Smooth muscle cell (in vitro differentiated cells): ENCODE measurements at regions not wholly inside any gene's neighbourhood (a gene's known extent, or its start where the extent isn't known, plus 50 kb on each side); places are given as distances from the start of the nearest gene placed in this dataset.

ENCODE experiments used
- DNase-seq: peaks from one replicate; lab custom pipeline; 2025; ENCODE audit not compliant: unreplicated experiment; lab: John Stamatoyannopoulos, UW
- H2AFZ ChIP-seq: fragments of 200-600 bp; sonication (generic); 2 replicates; pipeline ENCODE4 v1.6.0; 2016; ENCODE audit warnings: antibody characterized with exemption, low read depth, mild to moderate bottlenecking
- H3F3A ChIP-seq: fragments of 200-600 bp; sonication (generic); 2 replicates; pipeline ENCODE4 v1.6.0; 2017; ENCODE audit warnings: antibody characterized with exemption, low read depth
- H3K27ac ChIP-seq: fragments of 200-600 bp; sonication (generic); 2 replicates; pipeline ENCODE4 v1.5.1; 2016; ENCODE audit warnings: low read depth, mild to moderate bottlenecking
- H3K27me3 ChIP-seq: fragments of 200-600 bp; sonication (generic); 2 replicates; pipeline ENCODE4 v1.6.1; 2016; ENCODE audit warnings: low read depth, mild to moderate bottlenecking
- H3K36me3 ChIP-seq: fragments of 200-600 bp; sonication (generic); 2 replicates; pipeline ENCODE4 v1.5.1; 2016; ENCODE audit warnings: low read depth
- H3K4me1 ChIP-seq: fragments of 200-600 bp; sonication (generic); 2 replicates; pipeline ENCODE4 v1.5.1; 2016; ENCODE audit warnings: low read depth
- H3K4me2 ChIP-seq: fragments of 200-600 bp; sonication (generic); 2 replicates; pipeline ENCODE4 v1.6.0; 2016; ENCODE audit warnings: mild to moderate bottlenecking
- H3K4me3 ChIP-seq: fragments of 200-600 bp; sonication (generic); 2 replicates; pipeline ENCODE4 v1.5.1; 2016; ENCODE audit warnings: mild to moderate bottlenecking
- H3K79me2 ChIP-seq: fragments of 200-600 bp; sonication (generic); 2 replicates; pipeline ENCODE4 v1.6.0; 2016; ENCODE audit warnings: low read depth, mild to moderate bottlenecking
- H3K9ac ChIP-seq: fragments of 200-600 bp; sonication (generic); 2 replicates; pipeline ENCODE4 v1.6.0; 2016; ENCODE audit warnings: low read depth
- H3K9me3 ChIP-seq: fragments of 200-600 bp; sonication (generic); replicated peaks from 2 replicates; pipeline ENCODE4 v1.5.1; 2016; ENCODE audit warnings: low read depth
- H4K20me1 ChIP-seq: fragments of 200-600 bp; sonication (generic); 2 replicates; pipeline ENCODE4 v1.6.0; 2016; ENCODE audit warnings: low read depth
- WGBS: methylation state at CpG from one replicate; pipeline ENCODE4 v1.1.7; 2016; ENCODE audit warnings: low lambda C conversion rate; 5-methylcytosine and 5-hydroxymethylcytosine counted together
- TF ChIP-seq, protein P1 (sequence below): fragments of 200-600 bp; sonication (generic); IDR thresholded peaks from 2 replicates; pipeline ENCODE4 v1.5.1; 2017; ENCODE audit warnings: borderline replicate concordance, mild to moderate bottlenecking, antibody characterized with exemption; ENCODE audit not compliant: insufficient read depth, poor library complexity, severe bottlenecking

DNA sequence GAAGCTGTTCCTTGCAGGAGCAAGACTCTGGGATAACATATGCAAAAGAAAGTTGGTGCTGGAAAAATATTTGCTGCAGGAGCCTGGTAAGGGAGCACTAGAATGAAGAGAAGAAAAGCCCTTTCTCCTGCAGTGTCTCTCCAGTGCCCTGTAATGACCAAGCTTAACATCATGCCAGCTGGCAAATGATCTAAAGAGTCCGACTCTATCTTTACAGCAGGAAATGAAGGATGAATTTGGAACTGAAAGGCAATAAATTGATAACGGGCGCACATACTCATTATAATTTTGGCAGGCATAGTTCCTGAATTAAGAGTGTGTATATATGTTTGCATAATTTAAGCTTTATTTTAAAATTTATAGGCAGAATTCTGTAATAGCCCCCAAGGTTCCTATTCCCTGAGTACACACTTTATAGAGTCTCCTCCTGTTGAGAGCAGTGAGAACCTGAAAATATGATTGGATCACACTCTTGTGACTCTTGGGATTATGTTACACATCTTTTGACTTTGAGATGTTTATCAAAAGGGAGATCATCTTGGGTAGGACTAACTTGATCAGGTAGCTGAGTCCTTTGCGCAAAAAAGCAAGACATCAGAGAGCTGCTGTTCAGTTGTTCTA is 299.0 kb upstream of the MBL2 start:
- no peaks in the 10 kb centered on the region for H3K9me3 ChIP-seq
- DNase-seq: no peak
- H3K4me2 ChIP-seq: no peak overlapping the region
- no peaks in the 10 kb centered on the region for H4K20me1 ChIP-seq
- TF ChIP-seq, protein P1, sequence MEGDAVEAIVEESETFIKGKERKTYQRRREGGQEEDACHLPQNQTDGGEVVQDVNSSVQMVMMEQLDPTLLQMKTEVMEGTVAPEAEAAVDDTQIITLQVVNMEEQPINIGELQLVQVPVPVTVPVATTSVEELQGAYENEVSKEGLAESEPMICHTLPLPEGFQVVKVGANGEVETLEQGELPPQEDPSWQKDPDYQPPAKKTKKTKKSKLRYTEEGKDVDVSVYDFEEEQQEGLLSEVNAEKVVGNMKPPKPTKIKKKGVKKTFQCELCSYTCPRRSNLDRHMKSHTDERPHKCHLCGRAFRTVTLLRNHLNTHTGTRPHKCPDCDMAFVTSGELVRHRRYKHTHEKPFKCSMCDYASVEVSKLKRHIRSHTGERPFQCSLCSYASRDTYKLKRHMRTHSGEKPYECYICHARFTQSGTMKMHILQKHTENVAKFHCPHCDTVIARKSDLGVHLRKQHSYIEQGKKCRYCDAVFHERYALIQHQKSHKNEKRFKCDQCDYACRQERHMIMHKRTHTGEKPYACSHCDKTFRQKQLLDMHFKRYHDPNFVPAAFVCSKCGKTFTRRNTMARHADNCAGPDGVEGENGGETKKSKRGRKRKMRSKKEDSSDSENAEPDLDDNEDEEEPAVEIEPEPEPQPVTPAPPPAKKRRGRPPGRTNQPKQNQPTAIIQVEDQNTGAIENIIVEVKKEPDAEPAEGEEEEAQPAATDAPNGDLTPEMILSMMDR: no peak
- H3K4me3 ChIP-seq: no peak overlapping the region
- H3K27ac ChIP-seq: no peak overlapping the region
- no peaks in the 10 kb centered on the region for H3K27me3 ChIP-seq
- no peaks in the 10 kb centered on the region for H3K4me1 ChIP-seq
- no peaks in the 10 kb centered on the region for H3K79me2 ChIP-seq
- 64% methylated on average over 4 of the region's 4 CpGs for WGBS
- peak overlapping the region; percentile 11 for H2AFZ ChIP-seq
- no peak overlapping the region for H3K9ac ChIP-seq
- no peaks in the 10 kb centered on the region for H3K36me3 ChIP-seq
- H3F3A ChIP-seq: no peaks in the 10 kb centered on the region

DNA sequence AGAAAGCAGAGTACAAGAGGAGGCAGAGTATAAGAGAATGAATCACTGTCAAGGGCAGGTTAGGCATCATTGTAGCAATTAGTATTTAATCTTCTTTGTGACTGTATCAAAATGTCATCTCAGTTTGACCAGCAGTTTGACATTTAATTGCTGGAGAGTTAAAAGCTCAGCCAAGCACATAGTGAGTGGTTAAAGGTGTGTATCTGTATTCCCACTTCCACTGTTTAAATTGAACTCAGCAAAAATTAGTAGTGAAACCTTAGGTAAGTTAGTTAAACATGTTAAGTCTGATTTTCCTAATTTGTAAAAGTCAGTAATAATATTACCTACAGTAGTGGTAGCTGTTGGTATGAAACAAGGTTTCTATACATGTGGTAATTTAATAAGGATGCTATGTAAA is 296.4 kb upstream of the MBL2 start:
- Histone ChIP-seq H3K9ac (no peak overlapping the region), H4K20me1 (no peaks in the 10 kb centered on the region), H3K4me2 (no peak overlapping the region), H3K27ac (no peak overlapping the region), H3K9me3 (no peaks in the 10 kb centered on the region), H3K4me3 (no peak overlapping the region), H3K27me3 (no peaks in the 10 kb centered on the region), H3F3A (no peaks in the 10 kb centered on the region), H3K79me2 (no peaks in the 10 kb centered on the region), H3K4me1 (no peaks in the 10 kb centered on the region), H2AFZ (no peak overlapping the region), H3K36me3 (no peaks in the 10 kb centered on the region)
- TF ChIP-seq, protein P1: no peak
- DNase-seq: no peak

DNA sequence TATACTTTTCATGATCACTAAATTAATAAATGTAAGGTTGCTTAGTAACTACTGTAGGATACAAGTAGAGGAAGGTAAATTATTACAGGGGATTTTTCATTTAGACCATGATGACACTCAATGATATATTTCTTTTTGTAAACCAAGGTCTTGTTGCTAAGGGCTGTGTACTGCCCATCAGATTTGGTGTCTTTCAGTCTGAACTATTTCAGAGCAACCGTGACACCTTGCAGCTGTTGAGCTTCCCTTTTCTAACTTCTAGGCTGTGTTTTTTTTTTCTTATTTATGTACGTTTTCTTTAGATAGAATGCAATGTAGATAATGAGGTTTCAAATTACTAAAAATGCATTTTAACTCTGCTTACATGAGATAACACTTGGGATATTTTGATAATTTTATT is 292.0 kb upstream of the MBL2 start:
- Histone ChIP-seq H3K27ac (no peak overlapping the region), H3K27me3 (no peaks in the 10 kb centered on the region), H2AFZ (no peak overlapping the region), H3K36me3 (no peaks in the 10 kb centered on the region), H3K4me3 (no peak overlapping the region), H3F3A (no peaks in the 10 kb centered on the region), H3K79me2 (no peaks in the 10 kb centered on the region), H3K4me2 (no peak overlapping the region), H4K20me1 (no peaks in the 10 kb centered on the region), H3K9me3 (no peaks in the 10 kb centered on the region), H3K4me1 (no peaks in the 10 kb centered on the region), H3K9ac (no peak overlapping the region)
- DNase-seq: no peak
- WGBS: 82% methylated on average over 2 of the region's 2 CpGs
- TF ChIP-seq, protein P1: no peak

DNA sequence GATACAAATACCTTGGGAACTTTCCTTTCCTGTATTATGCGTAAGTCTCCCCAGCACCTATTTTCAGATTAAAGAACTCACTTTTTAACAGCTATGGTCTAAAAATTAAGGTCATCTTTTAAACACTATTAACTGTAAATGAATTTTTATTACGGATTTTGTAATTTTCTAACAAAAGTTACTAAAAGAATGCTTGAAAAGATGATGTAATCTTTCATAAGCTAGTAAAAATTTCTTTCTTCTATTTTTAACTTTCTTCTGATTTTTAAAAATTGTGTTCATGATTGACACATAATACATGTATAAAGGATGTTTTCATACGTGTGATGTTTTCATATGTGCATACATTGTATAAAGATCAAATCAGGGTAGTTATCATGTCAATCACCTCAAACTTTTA is 291.2 kb upstream of the MBL2 start:
- 95% methylated on average over 3 of the region's 3 CpGs for WGBS
- no peaks in the 10 kb centered on the region for H3K36me3 ChIP-seq

More for the DNA sequence above, 291.2 kb upstream of the MBL2 start:
- H3K9me3 ChIP-seq: no peaks in the 10 kb centered on the region
- no peaks in the 10 kb centered on the region for H3K79me2 ChIP-seq
- no peaks in the 10 kb centered on the region for H4K20me1 ChIP-seq
- H3K4me1 ChIP-seq: no peaks in the 10 kb centered on the region
- no peak overlapping the region for H3K9ac ChIP-seq
- H3F3A ChIP-seq: no peaks in the 10 kb centered on the region
- no peak overlapping the region for H3K4me2 ChIP-seq
- H3K4me3 ChIP-seq: no peak overlapping the region
- TF ChIP-seq, protein P1: no peak
- no peak overlapping the region for H2AFZ ChIP-seq
- DNase-seq: no peak
- H3K27ac ChIP-seq: no peak overlapping the region
- no peaks in the 10 kb centered on the region for H3K27me3 ChIP-seq
